ENCODE measurements at regions not wholly inside any gene's neighbourhood (a gene's known extent, or its start where the extent isn't known, plus 50 kb on each side); places are given as distances from the start of the nearest gene placed in this dataset.

GRCh38 chr3:17825298-17825697 is 82.9 kb upstream of the TBC1D5 start:
- intact Hi-C loops (cut with DNase I; ENCODE audit: low total_unique reads) = no loop called here
- in situ Hi-C loops (cut with MboI; ENCODE audit: low pct_ligation_motif_present in 1 of 4, low pct_unique_long_range_greater_than_20kb in 1 of 4, low sequenced_read_pairs in 3 of 4) = loop anchor here (25.0 kb wide), 4 partner anchors 188 to 1213 kb away; partner anchors contain the start of gene DAZL (in 2 of the 4)
- DNase-seq = no peak
- H3K27me3 ChIP-seq = no peaks in the 10 kb centered on the region
- H3K36me3 ChIP-seq = no peaks in the 10 kb centered on the region
- no peak overlapping the region for H3K4me3 ChIP-seq
- no peak overlapping the region for H3K27ac ChIP-seq
- H3K9me3 ChIP-seq = no peaks in the 10 kb centered on the region
- peaks cover 0 to 5% (median 2%) of the 10 kb centered on the region in 4 donors for H3K4me1 ChIP-seq
- WGBS, 2 donors (ENCODE audit: low coverage in 1 of 2) = 89% methylated on average over 3 of the region's 3 CpGs; no CpG with 5 or more reads in 1 of the 2 donors
- TF ChIP-seq EP300 (IDR thresholded peaks at IDR 0.05; ENCODE audit: low read depth) (no peak), POLR2AphosphoS5 (IDR thresholded peaks at IDR 0.05) (no peak), CTCF (IDR thresholded peaks at IDR 0.05) (no peak), POLR2A (IDR thresholded peaks at IDR 0.05) (no peak)

GRCh38 chr3:17823816-17824215 is 81.4 kb upstream of the TBC1D5 start:
- Histone ChIP-seq H3K4me1 (peaks cover 0 to 5% (median 2%) of the 10 kb centered on the region in 4 donors), H3K9me3 (no peaks in the 10 kb centered on the region), H3K27me3 (no peaks in the 10 kb centered on the region), H3K4me3 (no peak overlapping the region), H3K27ac (no peak overlapping the region), H3K36me3 (no peaks in the 10 kb centered on the region)
- in situ Hi-C loops (cut with MboI; ENCODE audit: low pct_ligation_motif_present in 1 of 4, low pct_unique_long_range_greater_than_20kb in 1 of 4, low sequenced_read_pairs in 3 of 4) = no loop called here
- no peak for DNase-seq
- TF ChIP-seq POLR2A (IDR thresholded peaks at IDR 0.05) = no peak
- no peak for TF ChIP-seq CTCF (IDR thresholded peaks at IDR 0.05)
- TF ChIP-seq EP300 (IDR thresholded peaks at IDR 0.05; ENCODE audit: low read depth) = no peak
- TF ChIP-seq POLR2AphosphoS5 (IDR thresholded peaks at IDR 0.05) = no peak
- intact Hi-C loops (cut with DNase I; ENCODE audit: low total_unique reads) = no loop called here

- in situ Hi-C loops (cut with MboI; ENCODE audit: low pct_ligation_motif_present in 1 of 4, low pct_unique_long_range_greater_than_20kb in 1 of 4, low sequenced_read_pairs in 3 of 4) (no loop called here), intact Hi-C loops (cut with DNase I; ENCODE audit: low total_unique reads) (no loop called here)
- Histone ChIP-seq H3K9me3 (no peaks in the 10 kb centered on the region), H3K4me3 (no peak overlapping the region), H3K27ac (no peak overlapping the region), H3K27me3 (no peaks in the 10 kb centered on the region), H3K4me1 (peaks cover 0 to 5% (median 2%) of the 10 kb centered on the region in 4 donors), H3K36me3 (no peaks in the 10 kb centered on the region)
- WGBS, 2 donors (ENCODE audit: low coverage in 1 of 2) = 35 to 41% methylated on average over 4 of the region's 4 CpGs
- DNase-seq = no peak
- TF ChIP-seq CTCF (IDR thresholded peaks at IDR 0.05) (no peak), POLR2AphosphoS5 (IDR thresholded peaks at IDR 0.05) (no peak), EP300 (IDR thresholded peaks at IDR 0.05; ENCODE audit: low read depth) (no peak), POLR2A (IDR thresholded peaks at IDR 0.05) (no peak)
These were observed 80.6 kb upstream of the TBC1D5 start for GRCh38 chr3:17823036-17823435.

GRCh38 chr3:17820704-17821103 is 78.3 kb upstream of the TBC1D5 start:
- Histone ChIP-seq H3K27me3 (no peaks in the 10 kb centered on the region), H3K9me3 (no peaks in the 10 kb centered on the region), H3K4me3 (no peak overlapping the region), H3K27ac (no peak overlapping the region), H3K36me3 (no peaks in the 10 kb centered on the region), H3K4me1 (peaks cover 0 to 5% (median 2%) of the 10 kb centered on the region in 4 donors)
- TF ChIP-seq CTCF (IDR thresholded peaks at IDR 0.05) = no peak
- TF ChIP-seq POLR2AphosphoS5 (IDR thresholded peaks at IDR 0.05) = no peak
- no peak for TF ChIP-seq POLR2A (IDR thresholded peaks at IDR 0.05)
- no peak for TF ChIP-seq EP300 (IDR thresholded peaks at IDR 0.05; ENCODE audit: low read depth)
- in situ Hi-C loops (cut with MboI; ENCODE audit: low pct_ligation_motif_present in 1 of 4, low pct_unique_long_range_greater_than_20kb in 1 of 4, low sequenced_read_pairs in 3 of 4) (no loop called here), intact Hi-C loops (cut with DNase I; ENCODE audit: low total_unique reads) (no loop called here)
- 36 to 60% methylated on average over 2 of the region's 2 CpGs for WGBS, 2 donors (ENCODE audit: low coverage in 1 of 2)
- DNase-seq = no peak
